Lower lobe of right lung (tissue), 2 donors: ENCODE measurements at regions not wholly inside any gene's neighbourhood (a gene's known extent, or its start where the extent isn't known, plus 50 kb on each side); places are given as distances from the start of the nearest gene placed in this dataset.

Experiments used
- ATAC-seq, 2 donors: fragments of 200-7000 bp; cut with Tn5 transposase; one replicate each; pipeline ENCODE4 v1.9.1; 2020 to 2022; ENCODE audit warnings: mild to moderate bottlenecking in 2 of 2, moderate library complexity in 2 of 2
- DNase-seq: peaks from one replicate; pipeline ENCODE4 v3.0.0-alpha.2; 2020
- H3K27ac ChIP-seq: fragments of 200-600 bp; one replicate; pipeline ENCODE4 v1.8.0; 2022
- H3K27me3 ChIP-seq: fragments of 200-600 bp; one replicate; pipeline ENCODE4 v1.8.0; 2022; ENCODE audit warnings: low read depth
- H3K36me3 ChIP-seq: fragments of 200-600 bp; one replicate; pipeline ENCODE4 v1.8.0; 2022; ENCODE audit warnings: mild to moderate bottlenecking
- H3K4me1 ChIP-seq: fragments of 200-600 bp; one replicate; pipeline ENCODE4 v1.8.0; 2022
- H3K4me3 ChIP-seq: fragments of 200-600 bp; one replicate; pipeline ENCODE4 v1.8.0; 2022; ENCODE audit warnings: mild to moderate bottlenecking
- H3K9me3 ChIP-seq: fragments of 200-600 bp; one replicate; pipeline ENCODE4 v1.8.0; 2022
- intact Hi-C: fragments of 100-400 bp; cut with DNase I; formaldehyde crosslinking; loops from one replicate; pipeline ENCODE4 v1.11.0; 2022
- TF ChIP-seq, protein P1 (sequence below): fragments of 200-600 bp; IDR thresholded peaks from one replicate; pipeline ENCODE4 v1.8.0; 2022; ENCODE audit warnings: antibody characterized with exemption, mild to moderate bottlenecking
- donor health status: DM: no; HTN: yes; CAD: no; lungs with severe emphysema.

DNA sequence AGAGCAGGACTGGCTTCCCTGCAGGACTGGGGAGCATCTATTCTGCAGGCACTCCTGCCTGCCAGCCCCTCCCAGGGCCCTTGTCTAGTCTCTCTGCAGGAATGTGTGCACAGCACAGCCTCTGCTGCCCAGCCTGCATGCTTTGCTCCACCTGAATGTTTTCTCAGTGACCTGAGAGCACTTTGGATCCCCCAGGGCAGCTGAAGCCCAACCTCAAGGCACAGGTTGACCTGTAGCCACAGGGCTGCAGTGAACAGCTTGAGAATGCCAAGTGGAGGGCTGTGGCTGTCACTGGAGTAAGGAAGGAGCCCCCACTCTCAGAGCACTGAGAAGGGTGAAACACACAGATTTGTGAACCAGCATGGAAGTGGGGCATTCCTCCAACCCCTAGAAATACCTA lies 760.2 kb downstream of the STIM2 start:
- TF ChIP-seq, protein P1, sequence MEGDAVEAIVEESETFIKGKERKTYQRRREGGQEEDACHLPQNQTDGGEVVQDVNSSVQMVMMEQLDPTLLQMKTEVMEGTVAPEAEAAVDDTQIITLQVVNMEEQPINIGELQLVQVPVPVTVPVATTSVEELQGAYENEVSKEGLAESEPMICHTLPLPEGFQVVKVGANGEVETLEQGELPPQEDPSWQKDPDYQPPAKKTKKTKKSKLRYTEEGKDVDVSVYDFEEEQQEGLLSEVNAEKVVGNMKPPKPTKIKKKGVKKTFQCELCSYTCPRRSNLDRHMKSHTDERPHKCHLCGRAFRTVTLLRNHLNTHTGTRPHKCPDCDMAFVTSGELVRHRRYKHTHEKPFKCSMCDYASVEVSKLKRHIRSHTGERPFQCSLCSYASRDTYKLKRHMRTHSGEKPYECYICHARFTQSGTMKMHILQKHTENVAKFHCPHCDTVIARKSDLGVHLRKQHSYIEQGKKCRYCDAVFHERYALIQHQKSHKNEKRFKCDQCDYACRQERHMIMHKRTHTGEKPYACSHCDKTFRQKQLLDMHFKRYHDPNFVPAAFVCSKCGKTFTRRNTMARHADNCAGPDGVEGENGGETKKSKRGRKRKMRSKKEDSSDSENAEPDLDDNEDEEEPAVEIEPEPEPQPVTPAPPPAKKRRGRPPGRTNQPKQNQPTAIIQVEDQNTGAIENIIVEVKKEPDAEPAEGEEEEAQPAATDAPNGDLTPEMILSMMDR = no peak
- DNase-seq (peak; percentile 57), ATAC-seq (peak; percentile 86 to 90)
- H3K27me3 ChIP-seq = no peaks in the 10 kb centered on the region
- no peak overlapping the region for H3K4me3 ChIP-seq
- no peaks in the 10 kb centered on the region for H3K9me3 ChIP-seq
- H3K27ac ChIP-seq = no peak overlapping the region
- H3K36me3 ChIP-seq = no peaks in the 10 kb centered on the region
- no peaks in the 10 kb centered on the region for H3K4me1 ChIP-seq
- intact Hi-C loops = no loop called here

DNA sequence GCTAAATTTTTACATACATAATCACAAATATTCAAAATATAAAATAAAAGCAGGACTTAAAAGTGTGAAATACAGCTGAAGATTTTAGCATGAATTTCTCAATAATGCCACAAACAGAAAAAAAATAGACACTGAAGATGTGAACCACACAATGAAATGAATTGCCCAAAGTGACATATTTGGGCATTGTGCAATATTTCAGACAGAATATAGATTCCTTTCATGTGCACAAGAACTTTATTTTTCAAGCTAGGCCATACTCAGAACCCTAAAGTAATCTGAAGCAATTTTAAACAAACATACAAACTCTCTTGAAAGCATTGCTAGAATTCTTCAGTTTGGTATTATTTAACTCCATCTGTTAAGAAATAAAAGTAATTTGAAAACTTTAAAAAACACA lies 764.1 kb downstream of the STIM2 start:
- H3K4me3 ChIP-seq = no peak overlapping the region
- no peaks in the 10 kb centered on the region for H3K9me3 ChIP-seq
- DNase-seq (no peak), ATAC-seq (no peak)
- no peak overlapping the region for H3K27ac ChIP-seq
- no peaks in the 10 kb centered on the region for H3K27me3 ChIP-seq
- intact Hi-C loops = no loop called here
- no peaks in the 10 kb centered on the region for H3K36me3 ChIP-seq
- no peaks in the 10 kb centered on the region for H3K4me1 ChIP-seq
- TF ChIP-seq, protein P1 = no peak

DNA sequence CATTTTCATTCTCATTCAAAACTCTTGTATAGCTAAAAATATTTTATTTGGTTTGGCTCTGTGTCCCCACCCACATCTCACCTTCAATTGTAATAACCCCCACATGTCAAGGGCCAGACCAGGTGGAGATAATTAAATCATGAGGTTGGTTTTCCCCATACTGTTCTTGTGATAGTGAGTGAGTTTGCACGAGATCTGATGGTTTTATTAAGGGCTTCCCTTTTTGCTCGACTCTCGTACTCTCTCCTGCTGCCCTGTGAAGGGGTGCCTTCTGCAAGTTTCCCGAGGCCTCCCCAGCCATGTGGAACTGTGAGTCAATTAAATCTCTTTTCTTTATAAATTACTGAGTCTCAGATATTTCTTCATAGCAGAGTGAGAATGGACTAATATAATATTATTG lies 768.0 kb downstream of the STIM2 start:
- H3K27me3 ChIP-seq = no peaks in the 10 kb centered on the region
- ATAC-seq = no peak
- intact Hi-C loops = no loop called here
- no peak overlapping the region for H3K4me3 ChIP-seq
- H3K27ac ChIP-seq = no peak overlapping the region
- no peaks in the 10 kb centered on the region for H3K36me3 ChIP-seq
- DNase-seq = no peak
- TF ChIP-seq, protein P1 = no peak
- no peaks in the 10 kb centered on the region for H3K4me1 ChIP-seq
- H3K9me3 ChIP-seq = no peaks in the 10 kb centered on the region

DNA sequence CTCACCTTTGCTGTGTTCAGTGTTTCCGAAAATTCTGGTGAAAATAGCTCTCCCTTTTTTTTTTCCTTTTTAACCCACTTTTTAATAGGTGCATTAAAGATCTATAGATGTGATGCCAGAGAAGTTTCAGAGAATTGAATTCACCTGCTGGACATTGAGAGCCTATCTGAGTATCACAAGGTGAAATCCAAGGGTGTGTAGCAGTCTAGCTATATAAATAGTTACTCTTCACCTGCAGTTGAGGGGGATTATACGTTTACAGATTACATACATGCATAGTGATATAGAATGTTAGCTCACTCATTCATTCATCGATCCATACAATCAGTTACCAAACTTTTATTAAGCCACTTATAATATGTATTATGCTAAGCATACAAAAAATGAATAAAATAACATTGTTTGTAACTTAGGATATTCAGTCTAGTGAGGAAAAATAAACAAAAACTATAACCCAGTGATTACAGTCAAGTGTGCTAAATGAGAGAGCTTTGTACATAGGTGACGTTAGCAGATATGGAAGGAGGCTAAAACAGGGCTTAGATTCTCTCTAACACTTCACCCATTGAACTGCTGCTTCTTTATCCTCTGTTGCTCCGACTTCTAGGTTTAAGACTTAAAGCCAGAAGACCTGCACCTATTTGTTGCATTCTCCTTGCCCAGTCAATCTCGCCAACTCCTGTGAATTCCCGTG lies 769.0 kb downstream of the STIM2 start:
- H3K36me3 ChIP-seq = no peaks in the 10 kb centered on the region
- ATAC-seq (peak; percentile 69 to 90), DNase-seq (no peak)
- no peaks in the 10 kb centered on the region for H3K9me3 ChIP-seq
- no peaks in the 10 kb centered on the region for H3K27me3 ChIP-seq
- H3K4me3 ChIP-seq = no peak overlapping the region
- TF ChIP-seq, protein P1 = no peak
- intact Hi-C loops = no loop called here
- H3K27ac ChIP-seq = no peak overlapping the region
- H3K4me1 ChIP-seq = no peaks in the 10 kb centered on the region

DNA sequence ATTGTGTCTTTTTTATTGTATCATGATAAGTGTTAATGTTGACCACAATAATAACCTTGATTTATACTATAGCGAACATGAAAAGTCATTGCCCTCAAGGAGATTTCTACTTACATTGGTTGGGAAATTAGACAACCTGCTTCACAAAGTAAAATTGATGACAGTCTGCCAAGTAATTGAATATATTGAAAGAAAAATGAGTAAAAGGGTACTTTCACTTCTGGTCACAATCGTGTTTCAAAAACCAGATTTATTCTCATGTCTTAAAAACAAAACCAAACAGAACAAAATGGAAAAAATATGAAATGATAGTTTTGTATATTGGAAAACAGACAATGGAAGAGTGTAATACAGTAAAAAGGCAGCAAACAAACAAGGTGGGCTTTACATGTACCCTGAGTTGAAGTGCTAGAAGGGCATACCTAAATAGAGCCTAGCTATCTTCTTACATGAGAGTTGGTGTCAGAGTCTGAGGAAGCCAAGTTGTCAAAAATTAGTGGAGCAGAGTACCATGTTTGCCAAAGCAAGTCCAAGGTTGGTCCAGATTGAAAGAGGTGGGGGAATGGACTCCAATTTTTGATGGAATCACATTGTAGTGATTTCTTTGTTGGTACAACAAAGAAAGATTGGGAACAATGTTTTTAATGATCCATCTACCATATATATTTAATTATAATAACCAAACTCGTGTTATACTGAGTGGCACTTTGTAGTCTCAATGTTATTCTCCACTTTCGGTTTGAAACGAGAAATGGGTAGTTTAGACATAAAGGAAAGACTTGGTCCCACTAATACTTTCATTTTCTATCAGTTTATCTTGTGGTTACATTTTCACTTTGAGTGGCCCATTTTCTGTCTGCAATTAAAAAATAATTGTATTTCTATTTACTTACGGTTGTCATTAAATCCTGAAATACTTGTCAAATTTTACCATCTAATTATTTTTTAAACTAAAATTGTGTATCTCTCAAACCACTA lies 775.6 kb downstream of the STIM2 start:
- TF ChIP-seq, protein P1 = no peak
- intact Hi-C loops = no loop called here
- Histone ChIP-seq H3K36me3 (no peaks in the 10 kb centered on the region), H3K27me3 (no peaks in the 10 kb centered on the region), H3K4me1 (no peaks in the 10 kb centered on the region), H3K4me3 (no peak overlapping the region), H3K27ac (no peak overlapping the region), H3K9me3 (no peaks in the 10 kb centered on the region)
- DNase-seq (no peak), ATAC-seq (no peak)
